ENCODE measurements at regions not wholly inside any gene's neighbourhood (a gene's known extent, or its start where the extent isn't known, plus 50 kb on each side); places are given as distances from the start of the nearest gene placed in this dataset.

GRCh38 chr13:69010789-69011188 lies 1096.8 kb upstream of the ATXN8OS start:
- Histone ChIP-seq H3K4me1 (ENCODE audit: insufficient read depth, insufficient read length) (no peaks in the 10 kb centered on the region), H3K9ac (ENCODE audit: insufficient read length, low read depth) (no peak overlapping the region), H3K4me3 (ENCODE audit: insufficient read length, low read depth) (no peak overlapping the region), H3K9me3 (ENCODE audit: insufficient read depth, low read length) (no peaks in the 10 kb centered on the region), H3K27me3 (ENCODE audit: insufficient read depth, insufficient read length) (no peaks in the 10 kb centered on the region), H3K36me3 (ENCODE audit: insufficient read depth, insufficient read length, low read length) (no peaks in the 10 kb centered on the region)
- TF ChIP-seq SUZ12 (IDR thresholded peaks at IDR 0.05; ENCODE audit: extremely low read depth, insufficient read depth, insufficient read length) (no peak), ZNF274 (IDR thresholded peaks at IDR 0.05; ENCODE audit: low read depth, low read length) (no peak), YY1 (IDR thresholded peaks at IDR 0.05; ENCODE audit: insufficient read depth, insufficient read length) (no peak)
- no peak for DNase-seq (ENCODE audit: low read depth, low spot score)

- no peak overlapping the region for H3K9ac ChIP-seq (ENCODE audit: insufficient read length, low read depth)
- H3K4me3 ChIP-seq (ENCODE audit: insufficient read length, low read depth): no peak overlapping the region
- no peaks in the 10 kb centered on the region for H3K9me3 ChIP-seq (ENCODE audit: insufficient read depth, low read length)
- no peaks in the 10 kb centered on the region for H3K36me3 ChIP-seq (ENCODE audit: insufficient read depth, insufficient read length, low read length)
- no peak for DNase-seq (ENCODE audit: low read depth, low spot score)
- TF ChIP-seq SUZ12 (IDR thresholded peaks at IDR 0.05; ENCODE audit: extremely low read depth, insufficient read depth, insufficient read length) (no peak), ZNF274 (IDR thresholded peaks at IDR 0.05; ENCODE audit: low read depth, low read length) (no peak), YY1 (IDR thresholded peaks at IDR 0.05; ENCODE audit: insufficient read depth, insufficient read length) (no peak)
- H3K27me3 ChIP-seq (ENCODE audit: insufficient read depth, insufficient read length): no peaks in the 10 kb centered on the region
- no peaks in the 10 kb centered on the region for H3K4me1 ChIP-seq (ENCODE audit: insufficient read depth, insufficient read length)
Measured at GRCh38 chr13:69008499-69008898, 1099.1 kb upstream of the ATXN8OS start.

- no peaks in the 10 kb centered on the region for H3K4me1 ChIP-seq (ENCODE audit: insufficient read depth, insufficient read length)
- no peak for DNase-seq (ENCODE audit: low read depth, low spot score)
- TF ChIP-seq YY1 (IDR thresholded peaks at IDR 0.05; ENCODE audit: insufficient read depth, insufficient read length) (no peak), ZNF274 (IDR thresholded peaks at IDR 0.05; ENCODE audit: low read depth, low read length) (no peak), SUZ12 (IDR thresholded peaks at IDR 0.05; ENCODE audit: extremely low read depth, insufficient read depth, insufficient read length) (no peak)
Measured at GRCh38 chr13:68998056-68998455, 1109.6 kb upstream of the ATXN8OS start.

GRCh38 chr13:68996668-68997025 lies 1111.0 kb upstream of the ATXN8OS start:
- H3K4me3 ChIP-seq (ENCODE audit: insufficient read length, low read depth): no peak overlapping the region

More at GRCh38 chr13:68998056-68998455, 1109.6 kb upstream of the ATXN8OS start:
- Histone ChIP-seq H3K4me3 (ENCODE audit: insufficient read length, low read depth) (no peak overlapping the region), H3K36me3 (ENCODE audit: insufficient read depth, insufficient read length, low read length) (no peaks in the 10 kb centered on the region), H3K9me3 (ENCODE audit: insufficient read depth, low read length) (no peaks in the 10 kb centered on the region), H3K9ac (ENCODE audit: insufficient read length, low read depth) (no peak overlapping the region), H3K27me3 (ENCODE audit: insufficient read depth, insufficient read length) (no peaks in the 10 kb centered on the region)

GRCh38 chr13:68995972-68996667 lies 1111.5 kb upstream of the ATXN8OS start:
- Histone ChIP-seq H3K9ac (ENCODE audit: insufficient read length, low read depth) (no peak overlapping the region), H3K9me3 (ENCODE audit: insufficient read depth, low read length) (no peaks in the 10 kb centered on the region), H3K27me3 (ENCODE audit: insufficient read depth, insufficient read length) (no peaks in the 10 kb centered on the region), H3K36me3 (ENCODE audit: insufficient read depth, insufficient read length, low read length) (no peaks in the 10 kb centered on the region), H3K4me1 (ENCODE audit: insufficient read depth, insufficient read length) (no peaks in the 10 kb centered on the region), H3K4me3 (ENCODE audit: insufficient read length, low read depth) (no peak overlapping the region)
- TF ChIP-seq ZNF274 (IDR thresholded peaks at IDR 0.05; ENCODE audit: low read depth, low read length): no peak
- TF ChIP-seq SUZ12 (IDR thresholded peaks at IDR 0.05; ENCODE audit: extremely low read depth, insufficient read depth, insufficient read length): no peak
- no peak for TF ChIP-seq YY1 (IDR thresholded peaks at IDR 0.05; ENCODE audit: insufficient read depth, insufficient read length)
- DNase-seq (ENCODE audit: low read depth, low spot score): no peak

More at GRCh38 chr13:68996668-68997025, 1111.0 kb upstream of the ATXN8OS start:
- H3K9me3 ChIP-seq (ENCODE audit: insufficient read depth, low read length): no peaks in the 10 kb centered on the region
- TF ChIP-seq YY1 (IDR thresholded peaks at IDR 0.05; ENCODE audit: insufficient read depth, insufficient read length) (no peak), ZNF274 (IDR thresholded peaks at IDR 0.05; ENCODE audit: low read depth, low read length) (no peak), SUZ12 (IDR thresholded peaks at IDR 0.05; ENCODE audit: extremely low read depth, insufficient read depth, insufficient read length) (no peak)
- H3K36me3 ChIP-seq (ENCODE audit: insufficient read depth, insufficient read length, low read length): no peaks in the 10 kb centered on the region
- no peaks in the 10 kb centered on the region for H3K4me1 ChIP-seq (ENCODE audit: insufficient read depth, insufficient read length)
- no peaks in the 10 kb centered on the region for H3K27me3 ChIP-seq (ENCODE audit: insufficient read depth, insufficient read length)
- no peak overlapping the region for H3K9ac ChIP-seq (ENCODE audit: insufficient read length, low read depth)
- DNase-seq (ENCODE audit: low read depth, low spot score): no peak

GRCh38 chr13:68993154-68993553 lies 1114.5 kb upstream of the ATXN8OS start:
- Histone ChIP-seq H3K4me3 (ENCODE audit: insufficient read length, low read depth) (no peak overlapping the region), H3K9ac (ENCODE audit: insufficient read length, low read depth) (no peak overlapping the region), H3K9me3 (ENCODE audit: insufficient read depth, low read length) (no peaks in the 10 kb centered on the region), H3K4me1 (ENCODE audit: insufficient read depth, insufficient read length) (no peaks in the 10 kb centered on the region), H3K36me3 (ENCODE audit: insufficient read depth, insufficient read length, low read length) (no peaks in the 10 kb centered on the region), H3K27me3 (ENCODE audit: insufficient read depth, insufficient read length) (no peaks in the 10 kb centered on the region)
- no peak for DNase-seq (ENCODE audit: low read depth, low spot score)
- TF ChIP-seq SUZ12 (IDR thresholded peaks at IDR 0.05; ENCODE audit: extremely low read depth, insufficient read depth, insufficient read length) (no peak), ZNF274 (IDR thresholded peaks at IDR 0.05; ENCODE audit: low read depth, low read length) (no peak), YY1 (IDR thresholded peaks at IDR 0.05; ENCODE audit: insufficient read depth, insufficient read length) (no peak)

GRCh38 chr13:68988176-68988575 lies 1119.5 kb upstream of the ATXN8OS start:
- Histone ChIP-seq H3K27me3 (ENCODE audit: insufficient read depth, insufficient read length) (no peaks in the 10 kb centered on the region), H3K4me3 (ENCODE audit: insufficient read length, low read depth) (no peak overlapping the region), H3K36me3 (ENCODE audit: insufficient read depth, insufficient read length, low read length) (no peaks in the 10 kb centered on the region), H3K4me1 (ENCODE audit: insufficient read depth, insufficient read length) (no peaks in the 10 kb centered on the region), H3K9ac (ENCODE audit: insufficient read length, low read depth) (no peak overlapping the region), H3K9me3 (ENCODE audit: insufficient read depth, low read length) (no peaks in the 10 kb centered on the region)
- DNase-seq (ENCODE audit: low read depth, low spot score): no peak
- TF ChIP-seq SUZ12 (IDR thresholded peaks at IDR 0.05; ENCODE audit: extremely low read depth, insufficient read depth, insufficient read length) (no peak), YY1 (IDR thresholded peaks at IDR 0.05; ENCODE audit: insufficient read depth, insufficient read length) (no peak), ZNF274 (IDR thresholded peaks at IDR 0.05; ENCODE audit: low read depth, low read length) (no peak)
